IMR-90 (cell line): ENCODE measurements at regions not wholly inside any gene's neighbourhood (a gene's known extent, or its start where the extent isn't known, plus 50 kb on each side); places are given as distances from the start of the nearest gene placed in this dataset.

Experiments
- CHD1 ChIP-seq: IDR thresholded peaks from 2 replicates; pipeline ENCODE4 v1.6.1; 2012; ENCODE audit warnings: low read depth, low read length, improper control_type of control experiment
- CTCF ChIP-seq: conservative IDR thresholded peaks from 2 replicates; pipeline ENCODE4 v1.5.1; 2012; ENCODE audit warnings: mild to moderate bottlenecking, low read depth, low read length, improper control_type of control experiment
- FOS ChIP-seq: fragments of 150-350 bp; IDR thresholded peaks from 2 replicates; pipeline ENCODE4 v1.6.1; 2016; ENCODE audit warnings: low read depth, low read length
- POLR2A ChIP-seq: IDR thresholded peaks from 2 replicates; pipeline ENCODE4 v1.6.1; 2012; ENCODE audit warnings: mild to moderate bottlenecking, low read depth, low read length
- RAD21 ChIP-seq: IDR thresholded peaks from 2 replicates; pipeline ENCODE4 v1.6.1; 2012; ENCODE audit warnings: low read length, improper control_type of control experiment
- RCOR1 ChIP-seq: IDR thresholded peaks from 2 replicates; pipeline ENCODE4 v1.6.1; 2012; ENCODE audit warnings: mild to moderate bottlenecking, low read length, improper control_type of control experiment; ENCODE audit not compliant: insufficient replicate concordance

GRCh38 chr7:39851466-39852045 is 98.5 kb upstream of the CDK13 start:
- TF ChIP-seq RAD21 (no peak), RCOR1 (no peak), FOS (no peak), CTCF (no peak), POLR2A (no peak), CHD1 (no peak)
